ENCODE measurements at regions not wholly inside any gene's neighbourhood (a gene's known extent, or its start where the extent isn't known, plus 50 kb on each side); places are given as distances from the start of the nearest gene placed in this dataset.

GRCh38 chr18:41818381-41819355 is 136.4 kb upstream of the PIK3C3 start:
- Histone ChIP-seq H3K4me3 (no peak overlapping the region), H3K4me2 (no peak overlapping the region), H3K27ac (no peak overlapping the region), H3F3A (ENCODE audit: low read depth) (no peaks in the 10 kb centered on the region), H4K20me1 (ENCODE audit: low read depth) (no peaks in the 10 kb centered on the region), H3K4me1 (peaks cover 10% of the 10 kb centered on the region), H3K79me2 (ENCODE audit: low read depth) (no peaks in the 10 kb centered on the region), H3K9me3 (ENCODE audit: low read depth) (no peaks in the 10 kb centered on the region), H3K9ac (no peak overlapping the region), H3K27me3 (no peaks in the 10 kb centered on the region), H2AFZ (replicated peaks) (no peak overlapping the region), H3K36me3 (no peaks in the 10 kb centered on the region)
- peaks cover 3% of the 10 kb centered on the region for H3K27me3 Mint-ChIP-seq (ENCODE audit: insufficient read depth, low read depth)
- peaks cover 15% of the 10 kb centered on the region for H3K4me1 Mint-ChIP-seq
- H3K36me3 Mint-ChIP-seq = no peaks in the 10 kb centered on the region
- H3K27ac Mint-ChIP-seq = no peak overlapping the region
- TF ChIP-seq, protein P1, sequence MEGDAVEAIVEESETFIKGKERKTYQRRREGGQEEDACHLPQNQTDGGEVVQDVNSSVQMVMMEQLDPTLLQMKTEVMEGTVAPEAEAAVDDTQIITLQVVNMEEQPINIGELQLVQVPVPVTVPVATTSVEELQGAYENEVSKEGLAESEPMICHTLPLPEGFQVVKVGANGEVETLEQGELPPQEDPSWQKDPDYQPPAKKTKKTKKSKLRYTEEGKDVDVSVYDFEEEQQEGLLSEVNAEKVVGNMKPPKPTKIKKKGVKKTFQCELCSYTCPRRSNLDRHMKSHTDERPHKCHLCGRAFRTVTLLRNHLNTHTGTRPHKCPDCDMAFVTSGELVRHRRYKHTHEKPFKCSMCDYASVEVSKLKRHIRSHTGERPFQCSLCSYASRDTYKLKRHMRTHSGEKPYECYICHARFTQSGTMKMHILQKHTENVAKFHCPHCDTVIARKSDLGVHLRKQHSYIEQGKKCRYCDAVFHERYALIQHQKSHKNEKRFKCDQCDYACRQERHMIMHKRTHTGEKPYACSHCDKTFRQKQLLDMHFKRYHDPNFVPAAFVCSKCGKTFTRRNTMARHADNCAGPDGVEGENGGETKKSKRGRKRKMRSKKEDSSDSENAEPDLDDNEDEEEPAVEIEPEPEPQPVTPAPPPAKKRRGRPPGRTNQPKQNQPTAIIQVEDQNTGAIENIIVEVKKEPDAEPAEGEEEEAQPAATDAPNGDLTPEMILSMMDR (IDR thresholded peaks at IDR 0.05) = no peak
- no peak for TF ChIP-seq EZH2phosphoT487 (IDR thresholded peaks at IDR 0.05)
- H3K4me3 Mint-ChIP-seq = no peak overlapping the region
- DNase-seq (ENCODE audit: low spot score) = no peak
- peaks cover 4% of the 10 kb centered on the region for H3K9me3 Mint-ChIP-seq

GRCh38 chr18:41814651-41815050 is 140.4 kb upstream of the PIK3C3 start:
- H3K9me3 Mint-ChIP-seq = peaks cover 4% of the 10 kb centered on the region

DNA sequence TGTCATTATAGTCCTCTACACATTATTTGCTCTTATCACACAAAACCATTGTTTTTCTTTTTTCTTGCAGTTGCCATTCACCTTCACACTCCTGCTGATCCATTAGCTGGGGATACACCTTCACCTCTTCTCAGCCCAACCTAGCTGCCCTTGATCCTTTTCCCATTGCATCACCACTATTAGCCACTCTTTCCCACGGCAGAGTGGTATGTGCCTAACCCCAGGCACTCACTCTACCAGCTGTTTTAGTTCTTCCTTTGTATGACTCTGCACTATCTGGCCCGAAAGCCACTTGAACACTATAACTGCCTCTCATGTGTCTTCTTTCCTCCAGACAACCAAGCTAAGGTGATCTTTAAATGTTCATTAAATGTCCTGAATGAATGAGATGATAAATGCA is 145.4 kb upstream of the PIK3C3 start:
- TF ChIP-seq, protein P1 (IDR thresholded peaks at IDR 0.05) = no peak
- TF ChIP-seq EZH2phosphoT487 (IDR thresholded peaks at IDR 0.05) (no peak), EZH2 (IDR thresholded peaks at IDR 0.05) (no peak)
- H3K36me3 Mint-ChIP-seq = no peaks in the 10 kb centered on the region
- Histone ChIP-seq H3K4me2 (no peak overlapping the region), H3K79me2 (ENCODE audit: low read depth) (no peaks in the 10 kb centered on the region), H2AFZ (replicated peaks) (no peak overlapping the region), H4K20me1 (ENCODE audit: low read depth) (no peaks in the 10 kb centered on the region), H3K27me3 (no peaks in the 10 kb centered on the region), H3F3A (ENCODE audit: low read depth) (no peaks in the 10 kb centered on the region), H3K9ac (no peak overlapping the region), H3K4me1 (no peaks in the 10 kb centered on the region), H3K9me3 (ENCODE audit: low read depth) (no peaks in the 10 kb centered on the region), H3K36me3 (no peaks in the 10 kb centered on the region), H3K27ac (no peak overlapping the region), H3K4me3 (no peak overlapping the region)
- no peaks in the 10 kb centered on the region for H3K4me1 Mint-ChIP-seq
- no peak for DNase-seq (ENCODE audit: low spot score)
- no peak overlapping the region for H3K4me3 Mint-ChIP-seq
- H3K27me3 Mint-ChIP-seq (ENCODE audit: insufficient read depth, low read depth) = peaks cover 3% of the 10 kb centered on the region
- no peak overlapping the region for H3K27ac Mint-ChIP-seq
- H3K9me3 Mint-ChIP-seq = peaks cover 4% of the 10 kb centered on the region

More at GRCh38 chr18:41814651-41815050, 140.4 kb upstream of the PIK3C3 start:
- Histone ChIP-seq H2AFZ (replicated peaks) (no peak overlapping the region), H3F3A (ENCODE audit: low read depth) (no peaks in the 10 kb centered on the region), H3K79me2 (ENCODE audit: low read depth) (no peaks in the 10 kb centered on the region), H3K4me1 (peaks cover 10% of the 10 kb centered on the region), H3K36me3 (no peaks in the 10 kb centered on the region), H3K9ac (no peak overlapping the region), H3K9me3 (ENCODE audit: low read depth) (no peaks in the 10 kb centered on the region), H3K4me2 (no peak overlapping the region), H4K20me1 (ENCODE audit: low read depth) (no peaks in the 10 kb centered on the region), H3K27me3 (no peaks in the 10 kb centered on the region), H3K27ac (no peak overlapping the region), H3K4me3 (no peak overlapping the region)
- no peak for DNase-seq (ENCODE audit: low spot score)
- Mint-ChIP-seq H3K27me3 (ENCODE audit: insufficient read depth, low read depth) (peaks cover 3% of the 10 kb centered on the region), H3K27ac (no peak overlapping the region), H3K36me3 (no peaks in the 10 kb centered on the region), H3K4me1 (peaks cover 15% of the 10 kb centered on the region), H3K4me3 (no peak overlapping the region)
- TF ChIP-seq, protein P1 (IDR thresholded peaks at IDR 0.05) = no peak
- TF ChIP-seq EZH2 (IDR thresholded peaks at IDR 0.05) (no peak), EZH2phosphoT487 (IDR thresholded peaks at IDR 0.05) (no peak)
